Breast epithelium (tissue), 3 donors: ENCODE measurements at regions not wholly inside any gene's neighbourhood (a gene's known extent, or its start where the extent isn't known, plus 50 kb on each side); places are given as distances from the start of the nearest gene placed in this dataset.

Experiments
- CTCF ChIP-seq, 3 donors: fragments of 450-650 bp; IDR thresholded peaks; one replicate each; pipeline ENCODE4 v1.5.1; 2016 to 2017; ENCODE audit warnings: antibody characterized with exemption in 3 of 3, mild to moderate bottlenecking in 3 of 3, moderate library complexity in 3 of 3
- POLR2A ChIP-seq: fragments of 450-650 bp; IDR thresholded peaks from one replicate; pipeline ENCODE4 v1.6.1; 2016; ENCODE audit warnings: antibody characterized with exemption, mild to moderate bottlenecking, moderate library complexity

- TF ChIP-seq CTCF (IDR thresholded peaks at IDR 0.05) (no peak), POLR2A (no peak)
These were observed 719.1 kb upstream of the B3GALT2 start for GRCh38 chr1:193905288-193906085.
